A673 (cell line): ENCODE measurements at regions not wholly inside any gene's neighbourhood (a gene's known extent, or its start where the extent isn't known, plus 50 kb on each side); places are given as distances from the start of the nearest gene placed in this dataset.

ENCODE experiments used
- BruUV-seq: library from RNA; stranded (reverse); fragments of 400-500 nt; replicated peaks from 2 replicates; lab custom pipeline; 2021; lab: Mats Ljungman, UMichigan
- CTCF ChIA-PET: fragments of 300-600 bp; sonication (Branson Sonifier 250); formaldehyde crosslinking; loops from one replicate; lab custom pipeline; 2022; ENCODE audit warnings: antibody characterized with exemption; lab: Charles Lee
- POLR2A ChIA-PET: fragments of 300-600 bp; sonication (Branson Sonifier 250); formaldehyde crosslinking; loops from one replicate; lab custom pipeline; 2022; ENCODE audit warnings: antibody characterized with exemption; ENCODE audit not compliant: low non-redundant PET; lab: Charles Lee
- DNase-seq: peaks from one replicate; pipeline ENCODE4 v3.0.0-alpha.2; 2015; ENCODE audit warnings: low spot score
- H3K27ac ChIP-seq: fragments of 200-600 bp; sonication (generic); 2 replicates; pipeline ENCODE4 v1.5.1; 2016; ENCODE audit warnings: mixed run types, low read depth, mild to moderate bottlenecking, mixed read lengths, antibody characterized with exemption, low read length; ENCODE audit not compliant: poor library complexity, severe bottlenecking
- H3K27me3 ChIP-seq: fragments of 200-600 bp; sonication (generic); replicated peaks from 2 replicates; pipeline ENCODE4 v1.6.1; 2017; ENCODE audit warnings: mixed run types, low read depth, mild to moderate bottlenecking, mixed read lengths, antibody characterized with exemption, low read length; ENCODE audit not compliant: insufficient read depth, poor library complexity
- H3K36me3 ChIP-seq: fragments of 200-600 bp; sonication (generic); 2 replicates; pipeline ENCODE4 v1.6.1; 2016; ENCODE audit warnings: mixed run types, mild to moderate bottlenecking, mixed read lengths, antibody characterized with exemption, low read length; ENCODE audit not compliant: insufficient read depth, poor library complexity, severe bottlenecking
- H3K4me1 ChIP-seq: fragments of 200-600 bp; sonication (generic); 2 replicates; pipeline ENCODE4 v1.6.1; 2017; ENCODE audit warnings: mixed run types, mild to moderate bottlenecking, mixed read lengths, antibody characterized with exemption, low read length; ENCODE audit not compliant: insufficient read depth, poor library complexity, severe bottlenecking
- H3K4me3 ChIP-seq: fragments of 200-600 bp; sonication (generic); 2 replicates; pipeline ENCODE4 v1.5.1; 2016; ENCODE audit warnings: low read depth, mixed run types, mild to moderate bottlenecking, mixed read lengths, low read length; ENCODE audit not compliant: poor library complexity, severe bottlenecking
- H3K9me3 ChIP-seq: fragments of 200-600 bp; sonication (generic); 2 replicates; pipeline ENCODE4 v1.6.1; 2016; ENCODE audit warnings: mixed run types, low read depth, mild to moderate bottlenecking, mixed read lengths, antibody characterized with exemption, low read length; ENCODE audit not compliant: poor library complexity, severe bottlenecking
- EZH2 ChIP-seq: fragments of 200-600 bp; sonication (generic); IDR thresholded peaks from 2 replicates; pipeline ENCODE4 v1.6.1; 2017; ENCODE audit warnings: borderline replicate concordance, low read depth, mild to moderate bottlenecking, mixed read lengths, antibody characterized with exemption, low read length; ENCODE audit not compliant: poor library complexity, severe bottlenecking
- intact Hi-C: fragments of 100-400 bp; cut with micrococcal nuclease; formaldehyde crosslinking; loops from one replicate; pipeline ENCODE4 v1.10.0; 2022; ENCODE audit not compliant: unreplicated experiment
- TF ChIP-seq, protein P1 (sequence below): fragments of 300-800, 200-600 bp; sonication (generic); conservative IDR thresholded peaks from 2 replicates; pipeline ENCODE4 v1.5.1; 2017; ENCODE audit warnings: low read depth, mild to moderate bottlenecking, antibody characterized with exemption, low read length, moderate library complexity, mixed read lengths

GRCh38 chr2:120892271-120892966 is 156.8 kb downstream of the GLI2 start:
- Histone ChIP-seq H3K4me1 (no peaks in the 10 kb centered on the region), H3K27me3 (no peaks in the 10 kb centered on the region), H3K27ac (no peak overlapping the region), H3K36me3 (no peaks in the 10 kb centered on the region), H3K4me3 (no peak overlapping the region), H3K9me3 (no peaks in the 10 kb centered on the region)
- BruUV-seq, result no TSS peak
- ChIA-PET POLR2A (no interaction called here), CTCF (no interaction called here)
- DNase-seq, result no peak
- intact Hi-C loops, result no loop called here
- TF ChIP-seq, protein P1, sequence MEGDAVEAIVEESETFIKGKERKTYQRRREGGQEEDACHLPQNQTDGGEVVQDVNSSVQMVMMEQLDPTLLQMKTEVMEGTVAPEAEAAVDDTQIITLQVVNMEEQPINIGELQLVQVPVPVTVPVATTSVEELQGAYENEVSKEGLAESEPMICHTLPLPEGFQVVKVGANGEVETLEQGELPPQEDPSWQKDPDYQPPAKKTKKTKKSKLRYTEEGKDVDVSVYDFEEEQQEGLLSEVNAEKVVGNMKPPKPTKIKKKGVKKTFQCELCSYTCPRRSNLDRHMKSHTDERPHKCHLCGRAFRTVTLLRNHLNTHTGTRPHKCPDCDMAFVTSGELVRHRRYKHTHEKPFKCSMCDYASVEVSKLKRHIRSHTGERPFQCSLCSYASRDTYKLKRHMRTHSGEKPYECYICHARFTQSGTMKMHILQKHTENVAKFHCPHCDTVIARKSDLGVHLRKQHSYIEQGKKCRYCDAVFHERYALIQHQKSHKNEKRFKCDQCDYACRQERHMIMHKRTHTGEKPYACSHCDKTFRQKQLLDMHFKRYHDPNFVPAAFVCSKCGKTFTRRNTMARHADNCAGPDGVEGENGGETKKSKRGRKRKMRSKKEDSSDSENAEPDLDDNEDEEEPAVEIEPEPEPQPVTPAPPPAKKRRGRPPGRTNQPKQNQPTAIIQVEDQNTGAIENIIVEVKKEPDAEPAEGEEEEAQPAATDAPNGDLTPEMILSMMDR, result no peak
- no peak for TF ChIP-seq EZH2

DNA sequence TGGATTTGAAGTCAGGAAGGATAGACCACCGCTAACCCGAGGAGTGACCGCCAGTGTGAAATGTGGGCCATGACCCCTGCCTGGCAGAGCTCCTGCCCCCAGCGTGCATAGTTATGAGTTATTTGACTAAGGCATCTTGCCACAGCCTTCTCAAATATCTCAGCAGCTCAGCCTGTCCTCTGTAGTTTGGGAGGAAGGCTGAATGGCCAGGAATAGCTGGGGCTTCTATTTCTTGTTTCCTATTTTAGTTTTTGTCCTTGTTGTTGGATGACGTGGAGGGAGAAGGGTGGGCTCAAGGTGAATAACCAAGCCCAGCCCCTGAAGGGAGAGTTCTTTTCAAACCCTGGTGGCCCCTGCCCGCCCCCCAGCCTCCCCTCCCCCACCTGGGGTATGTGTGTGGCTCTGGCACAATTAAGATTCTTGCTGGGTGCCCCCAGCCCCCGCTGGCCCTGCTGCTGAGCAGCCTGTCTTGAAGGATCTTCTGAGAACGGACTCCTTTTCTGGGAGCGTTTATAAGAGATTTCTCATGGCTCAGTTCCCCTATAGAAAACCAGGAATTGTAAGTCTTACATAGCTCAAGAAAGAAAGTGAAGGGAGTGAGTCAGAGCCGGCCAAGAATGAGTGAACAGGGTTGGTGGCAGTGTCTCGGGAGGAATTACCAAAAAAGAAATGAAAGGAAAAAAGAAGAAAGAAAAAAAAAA is 157.4 kb downstream of the GLI2 start:
- no peaks in the 10 kb centered on the region for H3K4me1 ChIP-seq
- TF ChIP-seq, protein P1, result no peak
- no peak for TF ChIP-seq EZH2
- H3K27me3 ChIP-seq, result no peaks in the 10 kb centered on the region
- ChIA-PET CTCF (interaction anchor here (0.5 kb wide), 1 partner anchor 11 kb away, joined by 6 read pairs; no protein-coding TSS in a partner anchor), POLR2A (no interaction called here)
- DNase-seq, result no peak
- H3K27ac ChIP-seq, result no peak overlapping the region
- no TSS peak for BruUV-seq
- H3K4me3 ChIP-seq, result no peak overlapping the region
- intact Hi-C loops, result no loop called here
- H3K36me3 ChIP-seq, result no peaks in the 10 kb centered on the region
- H3K9me3 ChIP-seq, result no peaks in the 10 kb centered on the region

DNA sequence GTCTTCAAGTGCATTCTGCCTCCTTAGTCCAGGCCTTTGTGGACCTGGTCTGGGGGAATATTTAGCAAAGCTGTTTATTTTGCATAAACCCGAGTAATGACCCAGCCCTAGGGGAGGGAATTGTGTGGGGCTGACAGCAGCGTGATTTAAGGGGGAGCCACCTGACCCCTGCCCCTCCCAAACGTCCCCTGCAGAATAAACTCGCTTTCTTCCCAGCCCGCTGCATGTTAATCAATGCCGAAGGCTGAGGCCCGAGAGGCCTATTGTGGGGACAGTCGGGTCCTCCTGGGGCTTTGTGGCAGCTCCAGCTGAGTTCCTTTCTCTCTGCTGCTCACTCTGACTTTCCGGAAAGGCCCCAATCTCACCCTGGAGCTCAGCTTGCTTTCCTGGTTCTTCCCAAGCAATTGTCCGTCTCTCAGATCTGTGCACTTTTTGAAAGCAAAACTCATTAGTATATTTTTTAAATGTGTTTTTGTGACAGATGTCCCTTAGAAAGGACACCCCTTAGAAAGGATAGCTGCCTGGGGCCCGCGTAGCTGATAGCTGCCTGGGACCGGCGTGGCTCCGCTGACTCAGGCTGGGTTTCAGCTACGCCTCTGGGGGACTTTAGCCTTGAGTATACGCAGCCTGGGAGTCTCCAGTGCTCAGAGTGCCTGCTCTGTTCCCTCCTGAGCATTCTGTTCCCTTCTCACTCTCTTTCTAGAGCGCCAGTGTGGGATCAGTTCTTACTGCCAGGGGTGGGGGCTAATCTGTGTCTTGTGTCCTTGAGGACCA is 158.3 kb downstream of the GLI2 start:
- Histone ChIP-seq H3K4me1 (peaks cover 6% of the 10 kb centered on the region), H3K27ac (no peak overlapping the region), H3K9me3 (no peaks in the 10 kb centered on the region), H3K4me3 (no peak overlapping the region), H3K27me3 (no peaks in the 10 kb centered on the region), H3K36me3 (no peaks in the 10 kb centered on the region)
- ChIA-PET POLR2A (no interaction called here), CTCF (interaction anchor here (0.5 kb wide), 1 partner anchor 12 kb away, joined by 6 read pairs; no protein-coding TSS in a partner anchor)
- intact Hi-C loops, result no loop called here
- DNase-seq, result no peak
- TF ChIP-seq, protein P1, result no peak
- TF ChIP-seq EZH2, result no peak
- BruUV-seq, result no TSS peak
